HCT116 (cell line): ENCODE measurements at regions not wholly inside any gene's neighbourhood (a gene's known extent, or its start where the extent isn't known, plus 50 kb on each side); places are given as distances from the start of the nearest gene placed in this dataset.

ENCODE experiments used
- ATAC-seq: fragments of 200-7000 bp; cut with Tn5 transposase; 2 replicates; pipeline ENCODE4 v1.9.1; 2020; ENCODE audit warnings: mild to moderate bottlenecking, moderate library complexity
- BruUV-seq: library from RNA; stranded (reverse); fragments of 400-500 nt; replicated peaks from 2 replicates; lab custom pipeline; 2021; lab: Mats Ljungman, UMichigan
- CTCF ChIA-PET: fragments of 300-600 bp; sonication (Branson Sonifier 250); formaldehyde crosslinking; loops from one replicate; lab custom pipeline; 2021; ENCODE audit warnings: antibody characterized with exemption; lab: Charles Lee
- POLR2A ChIA-PET: fragments of 300-600, 350-600 bp; sonication (Branson Sonifier 250); formaldehyde crosslinking; loops from one replicate; lab custom pipeline; 2021; ENCODE audit warnings: antibody characterized with exemption; lab: Charles Lee
- RAD21 ChIA-PET, 2 experiments: fragments of 300-600 bp; sonication (Branson Sonifier 250); formaldehyde crosslinking; loops; one replicate each; lab custom pipeline; 2023; ENCODE audit warnings: low total read pairs in 2 of 2; ENCODE audit not compliant: uncharacterized antibody in 2 of 2, unreplicated experiment in 2 of 2, low non-redundant PET in 1 of 2; lab: Charles Lee
- DNase-seq: peaks from one replicate; pipeline ENCODE4 v3.0.0-alpha.2; 2010; ENCODE audit warnings: low read depth, low spot score
- H2AFZ ChIP-seq: fragments of 200-600 bp; shearing (Covaris generic), sonication (generic); 2 replicates; pipeline ENCODE4 v1.6.1; 2017; ENCODE audit warnings: low read depth, mixed run types, mixed read lengths, antibody characterized with exemption, low read length; ENCODE audit not compliant: poor library complexity, severe bottlenecking
- H3K27ac ChIP-seq: 2 replicates; pipeline ENCODE4 v1.5.1; 2012; ENCODE audit warnings: low read depth, low read length
- H3K27me3 ChIP-seq: fragments of 200-600 bp; sonication (generic); 2 replicates; pipeline ENCODE4 v1.6.1; 2016; ENCODE audit warnings: mixed run types, low read length, mixed read lengths; ENCODE audit not compliant: insufficient read depth
- H3K36me3 ChIP-seq, 2 experiments: fragments of 200-500 bp in 1 of 2; fragments of 200-600 bp in 1 of 2; sonication (Bioruptor generic) in 1 of 2; sonication (generic) in 1 of 2; 2 replicates each; pipeline versions ENCODE4 v1.5.1 to v1.6.1; 2014 to 2016; ENCODE audit warnings: low read length in 2 of 2, inconsistent platforms in 1 of 2, mixed read lengths in 1 of 2, mixed run types in 1 of 2; ENCODE audit not compliant: insufficient read depth in 2 of 2, control insufficient read depth in 1 of 2
- H3K4me1 ChIP-seq, 2 experiments: fragments of 200-600 bp in 1 of 2; sonication (generic) in 1 of 2; 2 replicates each; pipeline versions ENCODE4 v1.5.1 to v1.6.1; 2012 to 2017; ENCODE audit warnings: low read length in 2 of 2, inconsistent platforms in 1 of 2, mild to moderate bottlenecking in 1 of 2, mixed read lengths in 1 of 2, mixed run types in 1 of 2, moderate library complexity in 1 of 2; ENCODE audit not compliant: insufficient read depth in 2 of 2, control insufficient read depth in 1 of 2
- H3K4me2 ChIP-seq: fragments of 200-600 bp; sonication (generic); 2 replicates; pipeline ENCODE4 v1.6.1; 2017; ENCODE audit warnings: mixed run types, low read length, mixed read lengths
- H3K4me3 ChIP-seq, 2 experiments: fragments of 200-600 bp in 1 of 2; sonication (generic) in 1 of 2; replicated peaks in 1 of 2; 2 replicates each; pipeline ENCODE4 v1.5.1; 2011 to 2016; ENCODE audit warnings: low read length in 2 of 2, control low read depth in 1 of 2, low read depth in 1 of 2, mild to moderate bottlenecking in 1 of 2, mixed read lengths in 1 of 2, mixed run types in 1 of 2
- H3K79me2 ChIP-seq: fragments of 200-600 bp; sonication (generic); 2 replicates; pipeline ENCODE4 v1.6.1; 2017; ENCODE audit warnings: mild to moderate bottlenecking, mixed run types, low read length, moderate library complexity, mixed read lengths; ENCODE audit not compliant: insufficient read depth
- H3K9ac ChIP-seq: fragments of 200-600 bp; sonication (generic); 2 replicates; pipeline ENCODE4 v1.6.1; 2016; ENCODE audit warnings: low read length, mixed read lengths
- H3K9me2 ChIP-seq: fragments of 200-600 bp; sonication (generic), shearing (Covaris generic); 2 replicates; pipeline ENCODE4 v1.6.1; 2017; ENCODE audit warnings: mixed run types, mild to moderate bottlenecking, moderate library complexity; ENCODE audit not compliant: insufficient read depth
- H3K9me3 ChIP-seq, 2 experiments: fragments of 200-500 bp in 1 of 2; fragments of 200-600 bp in 1 of 2; sonication (Bioruptor generic) in 1 of 2; sonication (generic) in 1 of 2; 2 replicates each; pipeline ENCODE4 v1.6.1; 2014 to 2017; ENCODE audit warnings: low read length in 2 of 2, mixed read lengths in 2 of 2, inconsistent platforms in 1 of 2, low read depth in 1 of 2, mild to moderate bottlenecking in 1 of 2, mixed run types in 1 of 2, moderate library complexity in 1 of 2; ENCODE audit not compliant: control insufficient read depth in 1 of 2, insufficient read depth in 1 of 2
- H4K20me1 ChIP-seq: fragments of 200-600 bp; sonication (generic), shearing (Covaris generic); 2 replicates; pipeline ENCODE4 v1.6.1; 2017; ENCODE audit warnings: mixed run types, mild to moderate bottlenecking, moderate library complexity; ENCODE audit not compliant: insufficient read depth
- CBX3 ChIP-seq: IDR thresholded peaks from 2 replicates; pipeline ENCODE4 v1.6.1; 2012; ENCODE audit warnings: low read depth
- CEBPB ChIP-seq: IDR thresholded peaks from 2 replicates; pipeline ENCODE4 v1.6.1; 2012; ENCODE audit warnings: low read depth
- EGR1 ChIP-seq: IDR thresholded peaks from 2 replicates; pipeline ENCODE4 v1.6.1; 2012; ENCODE audit warnings: low read depth
- EZH2 ChIP-seq: fragments of 200-600 bp; sonication (generic); IDR thresholded peaks from 2 replicates; pipeline ENCODE4 v1.6.1; 2017; ENCODE audit warnings: antibody characterized with exemption, mixed run types
- FOSL1 ChIP-seq: IDR thresholded peaks from 2 replicates; pipeline ENCODE4 v1.6.1; 2012; ENCODE audit warnings: low read depth
- JUND ChIP-seq: IDR thresholded peaks from 2 replicates; pipeline ENCODE4 v1.6.1; 2012
- POLR2A ChIP-seq: IDR thresholded peaks from 2 replicates; pipeline ENCODE4 v1.7.0; 2011; ENCODE audit warnings: borderline replicate concordance; ENCODE audit not compliant: insufficient read depth, insufficient read length; ENCODE audit errors: extremely low read depth
- POLR2AphosphoS5 ChIP-seq: IDR thresholded peaks from 2 replicates; pipeline ENCODE4 v1.6.1; 2011; ENCODE audit warnings: mild to moderate bottlenecking, low read depth, low read length, moderate library complexity
- SIN3A ChIP-seq: IDR thresholded peaks from 2 replicates; pipeline ENCODE4 v1.6.1; 2012; ENCODE audit warnings: low read depth
- SRF ChIP-seq: IDR thresholded peaks from 2 replicates; pipeline ENCODE4 v1.6.1; 2012; ENCODE audit warnings: low read depth
- ZFX ChIP-seq: fragments of 450-650 bp; IDR thresholded peaks from 2 replicates; pipeline ENCODE4 v1.6.1; 2017
- ZNF274 ChIP-seq: fragments of 200-500 bp; sonication (Bioruptor generic); IDR thresholded peaks from 2 replicates; pipeline ENCODE4 v1.6.1; 2014; ENCODE audit warnings: mild to moderate bottlenecking, low read depth, low read length, inconsistent platforms
- intact Hi-C: fragments of 100-400 bp; cut with micrococcal nuclease; formaldehyde crosslinking; loops from 2 replicates; pipeline ENCODE4 v1.10.0; 2022
- TF ChIP-seq, protein P1 (sequence below), 3 experiments: fragments of 200-600 bp in 1 of 3; sonication (generic) in 1 of 3; IDR thresholded peaks in 2 of 3; conservative IDR thresholded peaks in 1 of 3; 2 replicates each; pipeline ENCODE4 v1.5.1; 2012 to 2017; ENCODE audit warnings: low read depth in 2 of 3, low read length in 2 of 3, antibody characterized with exemption in 1 of 3, borderline replicate concordance in 1 of 3, control low read depth in 1 of 3, mild to moderate bottlenecking in 1 of 3, mixed read lengths in 1 of 3, mixed run types in 1 of 3, moderate library complexity in 1 of 3; ENCODE audit not compliant: insufficient read depth in 1 of 3
- TF ChIP-seq, protein P2 (sequence below): IDR thresholded peaks from 2 replicates; pipeline ENCODE4 v1.6.1; 2012; ENCODE audit warnings: low read depth
- TF ChIP-seq, protein P3 (sequence below): IDR thresholded peaks from 2 replicates; pipeline ENCODE4 v1.6.1; 2011; ENCODE audit warnings: mild to moderate bottlenecking, low read length, moderate library complexity; ENCODE audit not compliant: insufficient replicate concordance; ENCODE audit errors: extremely low read depth
- TF ChIP-seq, protein P4 (sequence below): IDR thresholded peaks from 2 replicates; pipeline ENCODE4 v1.6.1; 2012
- TF ChIP-seq, protein P5 (sequence below): IDR thresholded peaks from 2 replicates; pipeline ENCODE4 v1.6.1; 2012

DNA sequence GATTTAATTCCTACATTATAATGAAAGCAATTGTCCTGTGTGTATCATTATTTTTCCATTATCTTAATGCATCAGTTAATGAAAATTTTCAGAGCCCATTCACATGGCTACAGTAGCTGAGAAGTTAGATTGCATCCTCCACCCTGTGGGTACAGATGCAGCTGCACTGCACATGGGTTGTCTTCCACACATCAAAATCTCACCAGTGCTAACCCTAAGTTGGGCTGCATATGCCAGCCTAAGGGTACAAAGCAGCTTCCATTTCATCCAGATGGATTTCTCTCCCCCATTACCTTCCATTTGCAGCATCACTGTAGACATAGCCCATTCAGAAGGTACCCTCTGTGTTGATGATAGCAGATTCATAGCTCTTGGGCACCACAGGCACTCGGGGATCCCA is 74.7 kb upstream of the WDR11 start (continued):
- TF ChIP-seq, protein P1, sequence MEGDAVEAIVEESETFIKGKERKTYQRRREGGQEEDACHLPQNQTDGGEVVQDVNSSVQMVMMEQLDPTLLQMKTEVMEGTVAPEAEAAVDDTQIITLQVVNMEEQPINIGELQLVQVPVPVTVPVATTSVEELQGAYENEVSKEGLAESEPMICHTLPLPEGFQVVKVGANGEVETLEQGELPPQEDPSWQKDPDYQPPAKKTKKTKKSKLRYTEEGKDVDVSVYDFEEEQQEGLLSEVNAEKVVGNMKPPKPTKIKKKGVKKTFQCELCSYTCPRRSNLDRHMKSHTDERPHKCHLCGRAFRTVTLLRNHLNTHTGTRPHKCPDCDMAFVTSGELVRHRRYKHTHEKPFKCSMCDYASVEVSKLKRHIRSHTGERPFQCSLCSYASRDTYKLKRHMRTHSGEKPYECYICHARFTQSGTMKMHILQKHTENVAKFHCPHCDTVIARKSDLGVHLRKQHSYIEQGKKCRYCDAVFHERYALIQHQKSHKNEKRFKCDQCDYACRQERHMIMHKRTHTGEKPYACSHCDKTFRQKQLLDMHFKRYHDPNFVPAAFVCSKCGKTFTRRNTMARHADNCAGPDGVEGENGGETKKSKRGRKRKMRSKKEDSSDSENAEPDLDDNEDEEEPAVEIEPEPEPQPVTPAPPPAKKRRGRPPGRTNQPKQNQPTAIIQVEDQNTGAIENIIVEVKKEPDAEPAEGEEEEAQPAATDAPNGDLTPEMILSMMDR (IDR thresholded peaks at IDR 0.05 in 2 of 3, conservative IDR thresholded peaks at IDR 0.05 in 1 of 3; ENCODE audit: borderline replicate concordance in 1 of 3, insufficient read depth in 1 of 3, low read depth in 2 of 3, low read length in 2 of 3): no peak
- TF ChIP-seq ZFX: no peak
- no peak for TF ChIP-seq POLR2AphosphoS5
- TF ChIP-seq JUND: no peak
- no peak for TF ChIP-seq SIN3A
- TF ChIP-seq CEBPB: no peak
- no peak for TF ChIP-seq ZNF274
- TF ChIP-seq, all 23 proteins: peak for 0

DNA sequence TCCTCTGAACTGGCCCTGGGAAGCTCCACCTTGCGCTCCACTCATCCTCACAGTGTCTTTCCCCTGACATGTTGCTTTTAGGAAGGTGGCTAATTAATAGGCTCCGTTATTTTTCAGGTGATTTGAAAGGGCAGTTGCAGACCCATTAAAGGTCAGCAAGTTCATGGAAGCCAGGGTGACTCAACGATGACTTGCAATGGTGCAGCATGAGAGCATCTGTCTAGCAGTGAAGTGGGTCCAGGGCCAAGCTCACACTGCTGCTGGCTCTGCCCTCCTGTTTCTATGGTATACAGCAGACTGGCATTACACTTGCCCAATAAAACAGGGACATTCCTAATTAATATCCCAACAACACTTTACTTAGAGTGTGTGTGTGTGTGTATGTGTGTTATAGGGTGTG is 68.8 kb upstream of the WDR11 start:
- Histone ChIP-seq H3K27me3 (peaks cover 72% of the 10 kb centered on the region), H3K27ac (no peak overlapping the region), H2AFZ (no peak overlapping the region), H3K9me2 (no peaks in the 10 kb centered on the region), H3K9ac (no peak overlapping the region), H3K4me1 (no peaks in the 10 kb centered on the region), H3K4me3 (no peak overlapping the region), H4K20me1 (no peaks in the 10 kb centered on the region), H3K9me3 (no peaks in the 10 kb centered on the region)
- intact Hi-C loops: no loop called here
- DNase-seq (no peak), ATAC-seq (no peak)
- BruUV-seq: no TSS peak
- CTCF ChIA-PET: no interaction called here
- no peak for TF ChIP-seq SIN3A
- no peak for TF ChIP-seq CBX3
- TF ChIP-seq EGR1: no peak
- TF ChIP-seq, protein P2, sequence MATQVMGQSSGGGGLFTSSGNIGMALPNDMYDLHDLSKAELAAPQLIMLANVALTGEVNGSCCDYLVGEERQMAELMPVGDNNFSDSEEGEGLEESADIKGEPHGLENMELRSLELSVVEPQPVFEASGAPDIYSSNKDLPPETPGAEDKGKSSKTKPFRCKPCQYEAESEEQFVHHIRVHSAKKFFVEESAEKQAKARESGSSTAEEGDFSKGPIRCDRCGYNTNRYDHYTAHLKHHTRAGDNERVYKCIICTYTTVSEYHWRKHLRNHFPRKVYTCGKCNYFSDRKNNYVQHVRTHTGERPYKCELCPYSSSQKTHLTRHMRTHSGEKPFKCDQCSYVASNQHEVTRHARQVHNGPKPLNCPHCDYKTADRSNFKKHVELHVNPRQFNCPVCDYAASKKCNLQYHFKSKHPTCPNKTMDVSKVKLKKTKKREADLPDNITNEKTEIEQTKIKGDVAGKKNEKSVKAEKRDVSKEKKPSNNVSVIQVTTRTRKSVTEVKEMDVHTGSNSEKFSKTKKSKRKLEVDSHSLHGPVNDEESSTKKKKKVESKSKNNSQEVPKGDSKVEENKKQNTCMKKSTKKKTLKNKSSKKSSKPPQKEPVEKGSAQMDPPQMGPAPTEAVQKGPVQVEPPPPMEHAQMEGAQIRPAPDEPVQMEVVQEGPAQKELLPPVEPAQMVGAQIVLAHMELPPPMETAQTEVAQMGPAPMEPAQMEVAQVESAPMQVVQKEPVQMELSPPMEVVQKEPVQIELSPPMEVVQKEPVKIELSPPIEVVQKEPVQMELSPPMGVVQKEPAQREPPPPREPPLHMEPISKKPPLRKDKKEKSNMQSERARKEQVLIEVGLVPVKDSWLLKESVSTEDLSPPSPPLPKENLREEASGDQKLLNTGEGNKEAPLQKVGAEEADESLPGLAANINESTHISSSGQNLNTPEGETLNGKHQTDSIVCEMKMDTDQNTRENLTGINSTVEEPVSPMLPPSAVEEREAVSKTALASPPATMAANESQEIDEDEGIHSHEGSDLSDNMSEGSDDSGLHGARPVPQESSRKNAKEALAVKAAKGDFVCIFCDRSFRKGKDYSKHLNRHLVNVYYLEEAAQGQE: no peak
- TF ChIP-seq ZNF274: no peak
- no peak for TF ChIP-seq FOSL1
- no peak for TF ChIP-seq SRF
- TF ChIP-seq ZFX: no peak
- TF ChIP-seq, protein P3, sequence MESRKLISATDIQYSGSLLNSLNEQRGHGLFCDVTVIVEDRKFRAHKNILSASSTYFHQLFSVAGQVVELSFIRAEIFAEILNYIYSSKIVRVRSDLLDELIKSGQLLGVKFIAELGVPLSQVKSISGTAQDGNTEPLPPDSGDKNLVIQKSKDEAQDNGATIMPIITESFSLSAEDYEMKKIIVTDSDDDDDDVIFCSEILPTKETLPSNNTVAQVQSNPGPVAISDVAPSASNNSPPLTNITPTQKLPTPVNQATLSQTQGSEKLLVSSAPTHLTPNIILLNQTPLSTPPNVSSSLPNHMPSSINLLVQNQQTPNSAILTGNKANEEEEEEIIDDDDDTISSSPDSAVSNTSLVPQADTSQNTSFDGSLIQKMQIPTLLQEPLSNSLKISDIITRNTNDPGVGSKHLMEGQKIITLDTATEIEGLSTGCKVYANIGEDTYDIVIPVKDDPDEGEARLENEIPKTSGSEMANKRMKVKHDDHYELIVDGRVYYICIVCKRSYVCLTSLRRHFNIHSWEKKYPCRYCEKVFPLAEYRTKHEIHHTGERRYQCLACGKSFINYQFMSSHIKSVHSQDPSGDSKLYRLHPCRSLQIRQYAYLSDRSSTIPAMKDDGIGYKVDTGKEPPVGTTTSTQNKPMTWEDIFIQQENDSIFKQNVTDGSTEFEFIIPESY: no peak
- TF ChIP-seq, protein P4, sequence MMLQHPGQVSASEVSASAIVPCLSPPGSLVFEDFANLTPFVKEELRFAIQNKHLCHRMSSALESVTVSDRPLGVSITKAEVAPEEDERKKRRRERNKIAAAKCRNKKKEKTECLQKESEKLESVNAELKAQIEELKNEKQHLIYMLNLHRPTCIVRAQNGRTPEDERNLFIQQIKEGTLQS: no peak
- no peak for TF ChIP-seq EZH2
- TF ChIP-seq, protein P5, sequence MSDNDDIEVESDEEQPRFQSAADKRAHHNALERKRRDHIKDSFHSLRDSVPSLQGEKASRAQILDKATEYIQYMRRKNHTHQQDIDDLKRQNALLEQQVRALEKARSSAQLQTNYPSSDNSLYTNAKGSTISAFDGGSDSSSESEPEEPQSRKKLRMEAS: no peak
- TF ChIP-seq POLR2AphosphoS5: no peak
- TF ChIP-seq JUND: no peak
- no peak for TF ChIP-seq POLR2A
- no peak for TF ChIP-seq CEBPB
- TF ChIP-seq, all 23 proteins: peak for 0
- Histone ChIP-seq H3K4me2 (no peak overlapping the region), H3K79me2 (no peaks in the 10 kb centered on the region), H3K36me3 (no peaks in the 10 kb centered on the region)
- RAD21 ChIA-PET: no interaction called here
- POLR2A ChIA-PET: no interaction called here
